Gastroesophageal sphincter (tissue), 4 donors: ENCODE measurements at regions not wholly inside any gene's neighbourhood (a gene's known extent, or its start where the extent isn't known, plus 50 kb on each side); places are given as distances from the start of the nearest gene placed in this dataset.

Experiments used
- ATAC-seq: fragments of 150-250 bp; one replicate; pipeline ENCODE4 v1.9.1; 2016; ENCODE audit warnings: mild to moderate bottlenecking, moderate library complexity
- H3K27ac ChIP-seq, 4 donors: fragments of 200-600 bp; sonication (generic) in 3 of 4; 1 replicate in 3 of 4; 2 replicates in 1 of 4; pipeline ENCODE4 v1.5.1; 2016 to 2019
- H3K27me3 ChIP-seq: fragments of 200-600 bp; sonication (generic); one replicate; pipeline ENCODE4 v1.5.1; 2019
- H3K36me3 ChIP-seq, 2 donors: fragments of 200-600 bp; sonication (generic); one replicate each; pipeline ENCODE4 v1.5.1; 2019; ENCODE audit warnings: control low read depth in 1 of 2
- H3K4me1 ChIP-seq, 3 donors: fragments of 200-600 bp; sonication (generic); 1 replicate in 2 of 3; 2 replicates in 1 of 3; pipeline ENCODE4 v1.5.1; 2016 to 2019; ENCODE audit warnings: control low read depth in 2 of 3
- H3K4me3 ChIP-seq, 2 donors: fragments of 200-600 bp; sonication (generic); one replicate each; pipeline ENCODE4 v1.5.1; 2019; ENCODE audit warnings: mild to moderate bottlenecking in 1 of 2, moderate library complexity in 1 of 2
- H3K9me3 ChIP-seq, 3 donors: fragments of 200-600 bp; sonication (generic); one replicate each; pipeline ENCODE4 v1.5.1; 2017 to 2019; ENCODE audit warnings: control low read depth in 2 of 3
- EP300 ChIP-seq: sonication (generic); formaldehyde crosslinking; IDR thresholded peaks from one replicate; pipeline ENCODE4 v1.6.1; 2017; ENCODE audit warnings: antibody characterized with exemption, mild to moderate bottlenecking
- POLR2A ChIP-seq, 2 donors: fragments of 450-650 bp; IDR thresholded peaks; one replicate each; pipeline ENCODE4 v1.6.1; 2017; ENCODE audit warnings: antibody characterized with exemption in 2 of 2, mild to moderate bottlenecking in 2 of 2, moderate library complexity in 1 of 2
- POLR2AphosphoS5 ChIP-seq: sonication (generic); formaldehyde crosslinking; IDR thresholded peaks from one replicate; pipeline ENCODE4 v1.6.1; 2017; ENCODE audit warnings: antibody characterized with exemption
- WGBS, 2 donors: methylation state at CpG; one replicate each; pipeline ENCODE4 v1.1.5; 2018; ENCODE audit warnings: low coverage in 1 of 2; 5-methylcytosine and 5-hydroxymethylcytosine counted together
- TF ChIP-seq, protein P1 (sequence below), 4 experiments: fragments of 200-600 bp in 2 of 4; fragments of 450-650 bp in 2 of 4; sonication (generic) in 1 of 4; IDR thresholded peaks; one replicate each; pipeline ENCODE4 v1.5.1; 2017 to 2019; ENCODE audit warnings: antibody characterized with exemption in 4 of 4, mild to moderate bottlenecking in 2 of 4, moderate library complexity in 2 of 4

- no peaks in the 10 kb centered on the region for H3K36me3 ChIP-seq
- WGBS, 2 donors, result 24 to 33% methylated on average over 2 of the region's 2 CpGs
- TF ChIP-seq POLR2AphosphoS5 (no peak), EP300 (no peak), POLR2A (IDR thresholded peaks at IDR 0.05) (no peak)
- TF ChIP-seq, protein P1, sequence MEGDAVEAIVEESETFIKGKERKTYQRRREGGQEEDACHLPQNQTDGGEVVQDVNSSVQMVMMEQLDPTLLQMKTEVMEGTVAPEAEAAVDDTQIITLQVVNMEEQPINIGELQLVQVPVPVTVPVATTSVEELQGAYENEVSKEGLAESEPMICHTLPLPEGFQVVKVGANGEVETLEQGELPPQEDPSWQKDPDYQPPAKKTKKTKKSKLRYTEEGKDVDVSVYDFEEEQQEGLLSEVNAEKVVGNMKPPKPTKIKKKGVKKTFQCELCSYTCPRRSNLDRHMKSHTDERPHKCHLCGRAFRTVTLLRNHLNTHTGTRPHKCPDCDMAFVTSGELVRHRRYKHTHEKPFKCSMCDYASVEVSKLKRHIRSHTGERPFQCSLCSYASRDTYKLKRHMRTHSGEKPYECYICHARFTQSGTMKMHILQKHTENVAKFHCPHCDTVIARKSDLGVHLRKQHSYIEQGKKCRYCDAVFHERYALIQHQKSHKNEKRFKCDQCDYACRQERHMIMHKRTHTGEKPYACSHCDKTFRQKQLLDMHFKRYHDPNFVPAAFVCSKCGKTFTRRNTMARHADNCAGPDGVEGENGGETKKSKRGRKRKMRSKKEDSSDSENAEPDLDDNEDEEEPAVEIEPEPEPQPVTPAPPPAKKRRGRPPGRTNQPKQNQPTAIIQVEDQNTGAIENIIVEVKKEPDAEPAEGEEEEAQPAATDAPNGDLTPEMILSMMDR (IDR thresholded peaks at IDR 0.05), result no peak
- H3K27ac ChIP-seq, result no peak overlapping the region
- H3K9me3 ChIP-seq, result no peaks in the 10 kb centered on the region
- no peaks in the 10 kb centered on the region for H3K4me1 ChIP-seq
- no peak overlapping the region for H3K4me3 ChIP-seq
- no peaks in the 10 kb centered on the region for H3K27me3 ChIP-seq
- ATAC-seq, result no peak
These were observed 97.7 kb upstream of the MTPN start for GRCh38 chr7:136074843-136075242.

- H3K36me3 ChIP-seq, result no peaks in the 10 kb centered on the region
- H3K4me3 ChIP-seq, result no peak overlapping the region
- TF ChIP-seq EP300 (no peak), POLR2A (IDR thresholded peaks at IDR 0.05) (no peak), POLR2AphosphoS5 (no peak)
- TF ChIP-seq, protein P1 (IDR thresholded peaks at IDR 0.05), result no peak
- H3K9me3 ChIP-seq, result no peaks in the 10 kb centered on the region
- H3K4me1 ChIP-seq, result no peaks in the 10 kb centered on the region
- no peak overlapping the region for H3K27ac ChIP-seq
- 51 to 84% methylated on average over 2 to 3 of the region's 4 CpGs for WGBS, 2 donors
- no peak for ATAC-seq
- H3K27me3 ChIP-seq, result no peaks in the 10 kb centered on the region
These were observed 95.3 kb upstream of the MTPN start for GRCh38 chr7:136072447-136072846.

GRCh38 chr7:136070736-136071505, 93.8 kb upstream of the MTPN start:
- no peaks in the 10 kb centered on the region for H3K27me3 ChIP-seq
- H3K27ac ChIP-seq, result no peak overlapping the region
- no peaks in the 10 kb centered on the region for H3K9me3 ChIP-seq
- H3K4me1 ChIP-seq, result no peaks in the 10 kb centered on the region
- ATAC-seq, result no peak
- TF ChIP-seq POLR2AphosphoS5 (no peak), POLR2A (IDR thresholded peaks at IDR 0.05) (no peak), EP300 (no peak)
- TF ChIP-seq, protein P1 (IDR thresholded peaks at IDR 0.05), result no peak
- no peak overlapping the region for H3K4me3 ChIP-seq
- no peaks in the 10 kb centered on the region for H3K36me3 ChIP-seq
- WGBS, 2 donors, result 51 to 61% methylated on average over 6 of the region's 6 CpGs

GRCh38 chr7:136069840-136070529, 92.8 kb upstream of the MTPN start:
- TF ChIP-seq, protein P1 (IDR thresholded peaks at IDR 0.05), result no peak
- TF ChIP-seq EP300 (no peak), POLR2AphosphoS5 (no peak), POLR2A (IDR thresholded peaks at IDR 0.05) (no peak)
- H3K36me3 ChIP-seq, result no peaks in the 10 kb centered on the region
- no peaks in the 10 kb centered on the region for H3K4me1 ChIP-seq
- H3K4me3 ChIP-seq, result no peak overlapping the region
- H3K27ac ChIP-seq, result no peak overlapping the region
- no peaks in the 10 kb centered on the region for H3K27me3 ChIP-seq
- no peak for ATAC-seq
- WGBS, 2 donors, result 63 to 100% methylated on average over 1 of the region's 1 CpG
- H3K9me3 ChIP-seq, result no peaks in the 10 kb centered on the region

DNA sequence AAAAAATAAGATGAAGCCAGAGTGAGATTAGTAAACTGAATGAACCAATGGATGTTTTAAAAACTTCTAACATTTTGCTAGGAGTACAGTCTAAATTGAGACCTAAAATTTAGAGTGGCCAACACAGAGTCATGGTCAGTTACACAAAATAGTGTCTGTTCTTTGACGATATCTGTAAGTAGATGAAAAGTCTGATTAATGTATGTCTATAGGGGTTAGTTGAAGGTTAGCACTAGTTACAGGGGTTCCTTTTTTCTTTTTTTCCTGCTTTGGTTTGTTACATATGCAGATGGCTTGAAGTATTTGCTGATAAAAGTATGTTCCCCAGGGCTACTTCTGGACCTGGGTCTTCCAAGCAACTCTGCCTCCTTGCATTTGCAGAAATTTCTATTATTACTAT, 90.1 kb upstream of the MTPN start:
- no peak for ATAC-seq
- no peaks in the 10 kb centered on the region for H3K27me3 ChIP-seq
- no peak overlapping the region for H3K4me3 ChIP-seq
- TF ChIP-seq POLR2A (IDR thresholded peaks at IDR 0.05) (no peak), POLR2AphosphoS5 (no peak), EP300 (no peak)
- TF ChIP-seq, protein P1 (IDR thresholded peaks at IDR 0.05), result no peak
- H3K4me1 ChIP-seq, result no peaks in the 10 kb centered on the region
- no peaks in the 10 kb centered on the region for H3K36me3 ChIP-seq
- 70 to 78% methylated on average over 1 of the region's 1 CpG for WGBS, 2 donors
- no peak overlapping the region for H3K27ac ChIP-seq
- H3K9me3 ChIP-seq, result no peaks in the 10 kb centered on the region
